HG03460 (cell line): ENCODE measurements at regions not wholly inside any gene's neighbourhood (a gene's known extent, or its start where the extent isn't known, plus 50 kb on each side); places are given as distances from the start of the nearest gene placed in this dataset.
"Not testable (repeated sequence)": the region's sequence is repeated elsewhere in the genome, so short reads cannot be mapped to it uniquely, and the experiment has no call there.

ENCODE experiments used
- ATAC-seq: cut with Tn5 transposase; IDR thresholded peaks from one replicate; pipeline ENCODE4 v1.9.1; 2021; ENCODE audit not compliant: unreplicated experiment

DNA sequence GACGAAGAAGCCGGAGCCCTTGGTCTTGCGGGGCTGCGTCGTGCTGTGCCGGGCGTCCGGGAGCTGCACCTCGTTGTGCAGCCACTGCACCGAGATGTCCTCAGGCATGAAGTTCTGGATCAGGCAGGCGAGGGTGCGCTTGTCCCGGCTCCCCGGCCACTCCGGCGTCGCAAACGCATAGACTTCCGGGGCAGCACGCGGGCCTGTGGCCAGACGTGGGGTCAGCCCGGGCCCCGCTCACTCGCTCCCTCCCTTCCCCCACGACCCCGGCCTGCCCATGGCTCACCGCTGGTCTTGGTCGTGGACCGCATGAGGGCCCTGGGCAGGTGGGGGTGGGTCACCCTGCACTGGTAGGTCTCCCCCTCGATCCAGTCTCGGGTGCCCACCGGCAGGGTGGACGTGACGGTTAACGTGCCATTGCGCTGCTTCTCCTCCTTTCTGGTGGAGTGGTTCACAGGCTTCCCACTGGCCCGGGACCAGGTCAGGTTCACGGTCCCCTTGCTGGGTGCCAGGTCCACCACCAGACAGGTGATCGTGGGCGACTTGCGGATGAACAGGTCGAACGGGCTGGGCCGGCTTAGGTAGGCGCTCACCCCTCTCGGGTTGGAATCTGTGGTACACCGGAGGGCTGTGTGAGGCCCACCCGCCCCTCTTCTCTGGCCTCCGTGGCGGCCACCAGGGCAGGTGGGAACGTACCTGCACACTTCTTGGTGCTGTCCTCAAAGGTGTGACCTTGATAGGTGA lies 74.0 kb downstream of the TMEM121 start:
- not testable (repeated sequence) for ATAC-seq

DNA sequence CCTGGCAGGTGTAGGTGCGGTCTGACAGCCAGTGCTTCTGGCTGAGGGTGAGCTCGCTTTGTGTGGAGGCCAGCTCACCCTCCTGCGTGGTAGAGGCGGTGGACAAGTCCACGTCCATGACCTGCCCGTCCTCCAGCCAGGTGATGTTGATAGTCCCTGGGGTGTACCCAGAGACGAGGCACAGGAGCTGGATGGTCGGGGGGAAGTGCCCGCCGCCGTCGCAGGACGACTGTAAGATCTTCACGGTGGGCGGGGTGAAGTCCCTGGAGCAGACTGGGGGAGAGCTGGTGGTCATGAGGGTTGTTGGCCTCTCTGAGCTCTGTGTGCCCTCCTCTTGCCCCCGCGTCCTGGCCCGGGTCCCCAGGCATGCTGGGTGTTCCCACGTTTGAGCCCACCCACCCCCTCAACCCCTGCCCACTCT lies 74.6 kb downstream of the TMEM121 start:
- ATAC-seq = no peak

DNA sequence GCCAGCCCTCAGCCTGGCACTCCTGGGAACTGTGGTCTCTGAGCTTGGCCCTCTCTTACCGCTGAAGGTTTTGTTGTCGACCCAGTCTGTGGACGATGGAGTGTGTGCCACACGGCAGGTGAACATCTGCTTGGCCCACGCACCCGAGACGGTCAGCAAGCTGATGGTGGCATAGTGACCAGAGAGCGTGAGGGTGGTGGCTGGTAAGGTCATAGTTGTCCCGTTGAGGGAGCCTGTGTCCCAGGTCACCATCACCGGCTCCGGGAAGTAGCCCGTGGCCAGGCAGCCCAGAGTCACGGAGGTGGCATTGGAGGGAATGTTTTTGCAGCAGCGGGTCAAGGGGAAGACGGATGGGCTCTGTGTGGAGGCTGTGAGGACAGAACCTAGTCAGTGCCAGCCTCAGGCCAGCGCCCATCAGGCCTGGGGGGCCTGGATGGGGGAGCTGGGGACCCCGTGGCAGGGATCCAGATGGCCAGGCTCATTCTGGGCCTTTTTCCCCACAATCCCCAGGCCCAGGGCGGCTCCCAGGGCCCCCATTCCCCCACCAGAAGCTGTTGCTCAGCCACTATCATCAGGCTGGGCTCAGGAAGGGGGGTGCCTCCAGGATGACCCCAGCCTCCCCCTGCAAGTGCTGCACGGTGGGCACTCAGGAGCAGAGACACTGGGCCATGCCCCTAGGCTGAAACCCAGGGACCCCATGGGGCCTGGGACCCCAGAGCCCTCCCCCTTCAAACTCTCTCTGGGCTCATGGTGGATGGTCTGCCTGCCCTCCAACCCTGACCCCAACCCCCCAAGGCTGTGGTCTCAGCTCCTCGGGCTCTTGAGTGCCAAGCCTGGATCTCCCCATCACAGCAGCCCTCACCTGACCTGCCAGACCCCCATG lies 75.2 kb downstream of the TMEM121 start:
- no peak for ATAC-seq

DNA sequence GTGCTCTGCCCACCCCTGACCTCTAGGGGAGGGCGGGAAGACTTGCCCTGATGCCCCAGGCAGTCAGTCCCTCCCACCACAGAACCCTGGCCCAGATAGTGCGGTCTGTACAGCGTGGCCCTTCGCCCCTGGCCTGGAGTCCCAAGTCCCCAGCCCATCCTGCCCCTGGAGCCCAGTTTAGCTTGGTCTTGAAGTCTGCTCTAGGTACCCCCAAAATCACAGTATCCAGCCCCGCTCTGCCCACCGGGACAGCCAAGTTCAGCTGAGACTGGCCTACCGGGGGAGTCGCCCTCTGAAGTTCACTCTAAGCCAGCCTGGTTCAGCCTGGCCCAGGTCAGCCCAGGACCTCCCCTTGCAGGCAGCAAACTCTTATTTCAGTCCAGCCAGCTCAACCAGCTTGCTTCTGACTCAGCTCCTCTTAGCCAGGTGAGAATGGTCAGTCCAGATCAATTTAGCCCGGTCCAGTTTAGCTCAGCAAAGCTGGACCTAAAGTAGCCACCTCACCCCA lies 75.9 kb downstream of the TMEM121 start:
- no peak for ATAC-seq

DNA sequence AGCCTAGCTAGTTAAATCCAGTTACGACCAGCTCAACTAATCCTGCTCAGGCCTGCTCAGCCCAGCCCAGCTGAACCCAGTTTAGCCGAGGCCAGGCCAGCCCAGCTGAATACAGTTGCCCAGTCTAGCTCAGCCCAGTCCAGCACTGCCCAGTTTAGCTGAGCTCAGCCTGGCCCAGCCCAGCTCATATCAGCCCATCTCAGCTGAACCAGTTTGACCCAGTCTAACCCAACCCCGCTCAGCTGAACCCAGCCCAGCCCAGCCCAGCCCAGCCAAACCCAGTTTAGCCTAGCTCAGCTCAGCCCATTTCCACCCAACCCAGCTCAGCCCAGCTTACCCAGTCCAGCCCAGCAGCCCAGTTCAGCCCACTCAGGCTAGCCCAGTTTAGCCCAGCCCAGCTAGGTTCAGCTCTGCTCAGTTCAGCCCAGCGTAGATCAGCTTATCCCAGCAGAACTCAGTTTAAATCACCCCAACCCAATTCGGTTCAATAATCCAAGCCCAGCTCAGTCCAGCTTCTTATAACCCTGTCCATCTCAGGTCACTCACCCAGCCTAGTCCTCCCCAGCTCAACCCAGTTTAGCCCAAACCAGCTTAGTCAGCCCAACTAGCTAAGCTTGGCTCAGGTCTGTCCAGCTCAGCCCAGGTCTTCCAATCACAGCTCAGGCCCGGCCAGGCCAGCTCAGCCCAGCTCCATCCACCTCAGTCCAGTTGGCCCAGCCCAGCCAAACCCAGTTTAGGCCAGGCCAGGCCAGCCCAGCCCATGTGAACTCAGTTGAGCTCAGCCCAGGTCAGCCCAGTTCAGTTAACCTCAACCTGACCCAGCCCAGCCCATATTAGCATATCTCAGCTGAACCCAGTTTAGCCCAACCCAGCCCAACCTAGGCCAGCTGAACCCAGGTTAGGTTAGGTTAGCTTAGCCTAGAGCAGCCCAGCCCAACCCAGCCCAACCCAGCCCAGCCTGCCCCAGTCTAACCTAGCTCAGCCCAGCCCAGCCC lies 76.7 kb downstream of the TMEM121 start:
- ATAC-seq = no peak

DNA sequence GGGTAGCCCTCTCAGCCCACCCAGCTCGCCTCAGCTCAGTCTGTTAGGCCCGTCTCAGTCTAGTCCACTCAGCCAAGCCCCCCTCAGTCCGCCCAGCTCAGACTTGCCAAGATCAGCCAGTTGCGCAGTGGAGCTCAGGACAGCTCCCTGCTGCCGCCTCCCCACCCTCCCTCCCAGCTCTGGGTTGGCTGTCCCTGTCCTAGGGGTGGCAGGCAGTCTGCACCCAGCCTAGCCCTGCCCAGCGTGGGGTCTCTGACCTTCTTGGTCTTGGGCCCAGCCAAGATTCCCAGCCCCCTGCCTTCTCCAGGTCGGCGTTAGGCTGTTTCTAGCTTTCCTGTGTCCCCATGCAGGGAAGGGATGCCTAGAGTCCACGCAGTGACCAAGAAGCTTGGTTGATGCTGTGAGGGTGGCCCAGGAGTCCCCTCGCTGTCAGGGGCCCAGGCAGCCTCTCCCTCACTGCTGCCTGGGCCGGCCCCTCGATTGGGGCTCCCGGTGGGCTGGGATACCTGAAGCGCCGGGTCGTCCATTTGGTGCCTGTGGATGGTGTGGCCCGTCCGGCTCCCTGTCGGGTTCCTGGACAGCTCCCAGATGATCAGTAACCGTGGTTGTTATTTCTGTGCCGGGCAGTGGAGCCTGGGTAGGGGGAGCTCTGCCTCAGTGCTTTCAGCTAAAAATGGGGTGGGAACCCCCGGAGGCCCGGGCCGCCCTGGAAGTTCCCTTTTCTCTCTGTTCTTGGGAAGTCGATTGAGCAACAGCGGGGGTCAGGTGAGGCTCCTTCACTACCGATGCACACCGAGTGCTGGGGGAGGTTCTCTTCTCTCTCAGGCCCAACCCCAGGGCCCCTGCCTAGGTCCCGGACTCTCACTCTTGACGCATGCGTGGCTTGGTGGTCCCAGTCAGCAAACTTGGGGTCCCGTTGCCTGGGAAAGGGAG lies 78.4 kb downstream of the TMEM121 start:
- not testable (repeated sequence) for ATAC-seq

DNA sequence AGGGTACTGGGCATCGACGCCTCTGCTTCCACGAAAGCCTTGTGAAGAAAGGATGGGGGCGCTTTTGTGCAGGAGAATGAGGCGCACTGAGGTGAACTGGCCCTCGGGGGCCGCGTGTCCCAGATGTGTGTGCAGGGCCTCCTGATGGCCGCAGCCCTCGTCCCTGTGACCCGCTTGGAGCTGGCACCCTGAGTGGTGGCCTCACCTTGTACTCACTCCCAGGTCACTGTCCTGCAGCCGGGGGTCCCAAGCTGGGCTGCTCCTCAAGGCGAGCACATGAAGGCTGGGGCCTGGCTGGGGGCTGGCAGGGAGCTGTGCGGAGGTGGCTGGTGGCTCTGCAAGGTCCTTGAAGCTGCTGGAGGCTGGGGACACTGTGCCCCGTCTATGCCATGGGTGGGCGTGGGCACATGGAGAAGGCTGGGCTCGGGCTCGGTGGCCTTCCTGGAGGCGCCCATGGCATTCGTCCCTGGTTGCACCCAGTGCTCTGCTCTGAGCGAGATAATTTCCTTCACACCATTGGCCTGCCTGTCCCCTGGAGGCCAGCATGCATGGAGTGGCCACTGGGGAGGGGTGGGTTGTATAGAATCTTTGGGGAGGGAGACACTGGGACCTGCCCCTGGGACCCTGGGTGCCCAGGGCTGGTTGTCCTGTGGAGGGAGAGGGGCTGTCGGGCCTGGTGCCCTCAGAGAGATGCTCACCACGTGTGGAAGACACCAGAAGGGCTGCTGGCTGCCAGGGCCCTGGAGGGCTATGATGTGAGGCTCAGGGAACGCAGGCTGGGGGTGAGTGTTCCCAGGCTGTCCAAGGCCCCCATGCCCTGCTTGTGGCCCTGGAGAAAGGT lies 79.3 kb downstream of the TMEM121 start:
- ATAC-seq = no peak

DNA sequence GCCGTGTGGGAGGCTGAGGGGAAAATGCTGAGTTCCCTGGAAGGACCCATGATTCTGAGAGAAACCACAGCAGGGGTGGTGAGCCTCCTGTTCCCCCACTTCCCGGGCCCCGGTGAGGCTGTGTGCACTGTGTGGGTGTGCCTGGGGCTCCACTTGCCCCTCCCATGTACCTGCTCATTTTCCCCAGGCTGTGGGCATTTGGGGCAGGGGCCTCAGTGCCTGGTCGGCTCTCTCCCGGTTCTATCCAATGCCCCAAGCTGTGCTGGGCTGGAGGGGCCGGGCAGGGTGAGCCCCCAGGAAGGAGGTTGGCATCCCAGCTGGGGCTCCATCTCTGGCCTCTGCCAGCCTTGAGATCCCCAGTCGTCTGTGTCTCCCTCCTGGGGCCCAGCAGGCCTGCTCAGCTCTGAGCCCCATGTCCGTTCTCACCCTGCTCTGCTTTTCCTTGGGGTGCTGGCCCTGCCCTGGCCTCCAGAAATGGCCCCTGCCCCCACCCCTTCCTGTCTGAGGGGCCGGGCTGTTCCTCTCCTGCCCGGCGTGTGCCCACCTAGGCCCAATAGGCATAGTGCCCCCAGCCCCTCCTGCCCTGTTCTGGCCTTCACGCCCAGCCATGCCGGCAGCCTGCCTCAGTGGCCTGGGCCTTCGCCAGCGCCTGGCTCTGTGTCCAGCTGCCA lies 80.1 kb downstream of the TMEM121 start:
- not testable (repeated sequence) for ATAC-seq

DNA sequence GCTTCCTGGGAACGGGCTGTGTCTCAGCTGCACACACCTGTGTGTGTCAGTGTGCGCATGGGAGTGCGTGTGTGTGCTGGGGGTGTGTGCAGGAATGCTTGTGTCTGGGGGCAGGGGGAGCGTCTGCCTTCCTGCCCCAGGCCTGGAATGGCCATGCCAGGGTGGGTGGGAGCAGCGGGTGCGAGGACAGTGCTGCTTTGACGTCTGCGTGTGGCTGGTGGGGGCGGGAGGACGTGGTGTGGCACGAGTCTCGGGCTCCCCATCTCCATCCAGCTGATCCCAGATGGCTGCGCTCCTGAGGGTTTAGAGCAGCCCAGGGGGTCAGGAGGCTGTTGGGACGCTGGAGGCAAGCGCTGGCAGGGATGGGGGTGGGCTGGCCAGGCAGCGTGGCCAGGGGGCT lies 80.6 kb downstream of the TMEM121 start:
- not testable (repeated sequence) for ATAC-seq

DNA sequence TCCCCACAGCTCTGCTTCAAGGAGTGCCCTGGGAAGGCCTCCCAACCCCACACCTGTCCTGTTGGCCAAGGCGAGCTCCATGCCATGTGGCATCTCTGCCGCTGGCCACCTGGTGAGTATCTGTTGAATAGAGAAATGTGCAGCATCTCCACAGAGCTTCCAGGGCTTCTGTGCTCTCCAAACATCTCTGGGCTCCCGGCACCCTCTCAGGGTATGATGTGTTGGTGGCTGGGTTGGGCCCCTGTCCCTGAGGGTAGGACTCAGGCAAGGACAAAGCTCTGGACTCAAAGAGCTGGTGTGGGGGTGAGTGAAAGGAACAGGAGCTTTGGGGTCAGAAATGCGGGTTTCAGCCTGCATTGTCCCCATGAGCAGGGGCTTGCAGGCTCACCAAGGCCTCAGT lies 88.6 kb downstream of the TMEM121 start:
- not testable (repeated sequence) for ATAC-seq

DNA sequence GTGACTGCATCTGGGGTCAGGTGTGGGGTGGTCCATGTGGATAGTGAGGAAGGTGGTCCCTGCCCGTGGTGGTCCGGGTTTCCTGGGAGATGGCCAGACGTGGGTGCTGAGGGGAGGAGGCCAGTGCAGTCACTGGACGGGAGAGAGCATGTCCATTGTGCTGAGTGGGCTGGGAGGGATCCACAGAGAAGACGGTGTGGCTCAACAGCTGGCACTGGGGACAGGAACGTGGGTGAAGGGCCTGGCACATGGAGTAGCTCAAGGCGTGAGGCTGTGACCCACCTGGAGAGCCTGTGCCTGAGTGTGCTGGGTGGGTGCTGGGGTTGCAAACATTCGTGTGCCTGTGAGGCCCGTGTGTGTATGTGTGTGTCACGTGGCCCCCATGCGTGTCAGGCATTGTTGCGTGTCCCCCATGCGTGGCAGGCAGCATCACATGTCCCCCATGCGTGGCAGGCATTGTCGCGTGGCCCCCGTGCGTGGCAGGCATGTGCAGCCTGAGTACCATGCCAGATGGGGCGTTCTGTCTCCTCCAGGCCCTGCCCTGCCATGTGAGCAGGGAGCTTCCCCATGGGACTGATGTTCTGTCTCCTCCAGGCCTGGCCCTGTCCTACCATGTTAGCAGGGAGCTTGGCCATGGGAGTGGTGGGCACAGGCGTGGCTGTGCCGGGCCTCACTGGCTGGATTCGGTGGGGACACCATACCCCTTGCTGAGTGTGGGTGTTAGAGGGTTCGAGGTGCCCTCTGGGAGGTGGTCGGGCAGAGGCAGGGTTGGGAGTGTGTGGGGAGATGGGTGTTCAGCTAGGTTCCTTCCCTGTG lies 89.8 kb downstream of the TMEM121 start:
- not testable (repeated sequence) for ATAC-seq

DNA sequence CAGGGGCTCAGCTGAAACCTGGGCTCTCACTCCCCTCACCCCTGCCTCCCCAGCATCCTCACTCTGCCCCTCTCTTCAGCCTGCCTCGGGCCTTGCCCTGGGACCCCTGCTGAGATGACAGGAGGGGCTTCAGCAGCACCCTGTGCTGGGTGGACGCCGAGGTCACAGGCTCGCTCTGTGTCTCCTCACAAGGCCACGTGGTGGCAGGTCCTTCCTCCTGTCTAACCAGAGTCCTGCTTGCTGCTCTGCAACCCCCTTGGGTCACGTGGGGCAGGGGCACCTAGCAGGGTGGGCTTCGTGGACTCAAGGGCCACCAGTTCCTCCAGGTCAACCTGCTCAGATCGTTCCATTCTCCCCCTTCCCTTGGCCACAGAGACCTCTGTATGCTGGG lies 90.4 kb downstream of the TMEM121 start:
- ATAC-seq = no peak

DNA sequence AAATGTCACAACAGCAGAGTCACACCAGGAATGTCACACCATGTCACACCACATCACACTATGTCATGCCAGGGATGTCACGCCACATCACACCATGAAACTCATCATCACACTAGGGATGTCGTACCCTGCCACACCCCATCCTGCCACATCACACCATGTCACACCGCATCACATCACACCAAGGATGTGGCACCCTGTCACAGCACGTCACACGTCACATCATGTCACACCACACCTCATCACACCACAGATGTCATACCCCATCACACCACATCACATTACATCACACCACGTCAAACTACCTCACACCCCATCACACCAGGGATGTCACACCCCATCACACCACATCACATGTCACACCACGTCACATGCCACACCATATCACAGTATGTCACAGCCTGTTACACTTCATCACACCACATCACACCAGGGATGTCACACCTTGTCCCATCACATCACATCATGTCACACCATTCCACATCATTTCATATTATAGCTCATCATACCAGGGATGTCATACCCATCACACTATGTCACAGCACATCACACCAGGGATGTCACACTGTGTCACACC lies 90.9 kb downstream of the TMEM121 start:
- ATAC-seq = no peak

DNA sequence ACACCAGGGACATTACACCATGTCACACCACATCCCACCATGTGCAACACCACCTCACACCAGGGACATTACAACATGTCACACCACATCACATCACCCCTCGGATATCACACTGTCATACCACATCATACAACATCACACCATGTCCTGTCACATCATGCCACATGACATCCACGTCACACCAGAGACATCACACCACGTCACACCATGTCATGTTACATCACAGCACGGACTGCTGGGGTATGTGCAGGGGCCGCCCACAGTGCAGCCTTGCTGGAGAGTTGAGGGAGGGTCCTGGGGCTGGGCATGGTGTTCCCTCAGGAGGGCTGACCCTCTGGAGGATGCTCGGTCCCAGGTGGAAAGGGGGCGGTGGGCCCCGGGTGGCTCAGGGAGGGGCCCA lies 91.4 kb downstream of the TMEM121 start:
- ATAC-seq = not testable (repeated sequence)

DNA sequence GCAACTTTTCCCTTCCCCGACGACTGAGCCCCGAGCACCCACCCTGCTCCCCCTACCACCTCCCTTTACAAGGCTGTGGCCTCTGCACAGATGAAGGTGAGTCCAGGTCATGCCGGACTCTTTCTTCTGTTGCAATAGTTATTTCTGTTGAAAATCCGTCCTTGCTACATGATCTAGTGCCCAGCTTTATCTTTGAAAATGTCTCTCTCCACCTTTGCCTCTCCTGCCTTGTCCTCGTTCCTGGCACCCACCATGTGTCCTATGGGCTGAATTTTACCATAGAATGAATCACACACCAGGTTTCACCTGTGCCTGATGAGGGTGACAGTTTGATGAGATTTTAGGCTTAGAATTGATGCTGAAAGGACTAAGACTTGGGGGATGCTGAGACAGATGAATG lies 92.9 kb downstream of the TMEM121 start:
- not testable (repeated sequence) for ATAC-seq

DNA sequence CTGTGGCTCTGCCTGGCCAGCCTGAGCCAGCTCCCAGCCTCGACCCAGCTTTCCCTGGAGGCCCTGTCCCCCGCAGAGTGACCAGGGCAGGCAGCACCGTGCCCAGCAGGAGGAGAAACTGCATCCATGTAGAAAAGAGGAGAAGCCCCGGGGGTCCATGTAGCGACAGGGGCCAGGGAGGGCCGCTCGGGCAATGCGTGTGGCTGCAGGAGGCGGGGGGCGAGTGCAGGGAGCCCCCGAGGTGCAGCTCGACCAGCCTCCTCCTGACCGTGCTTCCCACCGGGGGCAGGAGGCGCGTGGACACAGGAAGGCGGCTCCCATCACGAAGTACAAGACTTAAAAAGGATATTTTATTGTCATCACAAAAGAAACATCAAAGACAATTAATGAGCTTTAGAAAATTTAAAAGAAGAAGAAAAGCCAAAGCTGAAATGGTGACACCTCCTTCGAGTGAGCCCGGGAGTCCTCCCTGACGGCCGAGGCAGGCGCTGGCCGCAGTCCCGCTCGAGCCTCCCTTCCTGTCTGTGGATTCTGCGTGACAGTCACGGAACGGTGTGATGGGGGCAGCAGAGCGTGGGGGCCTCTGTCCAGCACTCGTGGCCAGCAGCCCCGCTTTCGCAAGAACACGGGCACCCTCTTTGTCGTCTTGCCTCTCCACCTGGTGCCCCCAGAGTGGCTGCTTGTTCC lies 93.9 kb downstream of the TMEM121 start:
- ATAC-seq = not testable (repeated sequence)
